IMR-90 (cell line): ENCODE measurements at regions not wholly inside any gene's neighbourhood (a gene's known extent, or its start where the extent isn't known, plus 50 kb on each side); places are given as distances from the start of the nearest gene placed in this dataset.

Experiments
- ATAC-seq: fragments of 200-7000 bp; cut with Tn5 transposase; 2 replicates; pipeline ENCODE4 v1.9.1; 2020; ENCODE audit warnings: low read depth, mild to moderate bottlenecking, moderate library complexity
- BruUV-seq: library from RNA; stranded (reverse); fragments of 400-500 nt; replicated peaks from 2 replicates; lab custom pipeline; 2021; lab: Mats Ljungman, UMichigan
- CTCF ChIA-PET: fragments of 300-600 bp; formaldehyde crosslinking; extraction: SDS; loops from one replicate; lab custom pipeline; 2021; ENCODE audit warnings: antibody characterized with exemption; lab: Yijun Ruan, JAX
- POLR2A ChIA-PET: fragments of 300-600 bp; sonication (Branson Sonifier 250); formaldehyde crosslinking; loops from one replicate; lab custom pipeline; 2022; ENCODE audit warnings: antibody characterized with exemption; ENCODE audit not compliant: unreplicated experiment; lab: Charles Lee
- DNase-seq: peaks from one replicate; pipeline ENCODE4 v3.0.0; 2013
- H2AFZ ChIP-seq: replicated peaks from 2 replicates; pipeline ENCODE3; 2013; ENCODE audit warnings: low read length, mild to moderate bottlenecking; ENCODE audit not compliant: poor library complexity
- H2AK5ac ChIP-seq: 2 replicates; pipeline ENCODE4 v1.6.1; 2013; ENCODE audit warnings: low read depth, low read length, inconsistent platforms
- H2AK9ac ChIP-seq: replicated peaks from 2 replicates; pipeline ENCODE3; 2013; ENCODE audit warnings: mild to moderate bottlenecking, low read depth, low read length, moderate library complexity; ENCODE audit not compliant: poor library complexity
- H2BK120ac ChIP-seq: 2 replicates; pipeline ENCODE4 v1.6.1; 2013; ENCODE audit warnings: low read depth, low read length, inconsistent platforms
- H2BK15ac ChIP-seq: 3 replicates; pipeline ENCODE4 v1.6.1; 2013; ENCODE audit warnings: low read depth, low read length, inconsistent platforms
- H2BK20ac ChIP-seq: 2 replicates; pipeline ENCODE4 v1.6.1; 2013; ENCODE audit warnings: low read depth, mild to moderate bottlenecking, inconsistent platforms, low read length, moderate library complexity
- H2BK5ac ChIP-seq: 2 replicates; pipeline ENCODE4 v1.6.1; 2013; ENCODE audit warnings: mild to moderate bottlenecking, low read depth, low read length, inconsistent platforms; ENCODE audit not compliant: poor library complexity, severe bottlenecking
- H3K14ac ChIP-seq: replicated peaks from 2 replicates; pipeline ENCODE4 v1.6.1; 2013; ENCODE audit warnings: low read depth, low read length, inconsistent platforms
- H3K18ac ChIP-seq: 2 replicates; pipeline ENCODE4 v1.6.1; 2013; ENCODE audit warnings: low read depth, low read length, control low read depth
- H3K23ac ChIP-seq: 2 replicates; pipeline ENCODE4 v1.6.1; 2013; ENCODE audit warnings: low read depth, low read length, inconsistent platforms
- H3K27ac ChIP-seq: 2 replicates; pipeline ENCODE4 v1.5.1; 2013; ENCODE audit warnings: mild to moderate bottlenecking, control low read depth, low read length; ENCODE audit not compliant: insufficient read depth
- H3K27me3 ChIP-seq: 2 replicates; pipeline ENCODE4 v1.6.1; 2013; ENCODE audit warnings: low read length; ENCODE audit not compliant: control insufficient read depth, insufficient read depth
- H3K36me3 ChIP-seq: 2 replicates; pipeline ENCODE4 v1.6.1; 2013; ENCODE audit warnings: low read length, mixed read lengths; ENCODE audit not compliant: control insufficient read depth, insufficient read depth
- H3K4ac ChIP-seq: 2 replicates; pipeline ENCODE4 v1.6.1; 2013; ENCODE audit warnings: low read depth, low read length, inconsistent platforms
- H3K4me1 ChIP-seq: 2 replicates; pipeline ENCODE4 v1.6.1; 2013; ENCODE audit warnings: low read length, mixed read lengths; ENCODE audit not compliant: control insufficient read depth, insufficient read depth
- H3K4me2 ChIP-seq: 2 replicates; pipeline ENCODE4 v1.6.1; 2013; ENCODE audit warnings: low read depth, mild to moderate bottlenecking, control low read depth, low read length, moderate library complexity
- H3K4me3 ChIP-seq: 2 replicates; pipeline ENCODE4 v1.5.1; 2013; ENCODE audit warnings: low read depth, mild to moderate bottlenecking, control low read depth, low read length, moderate library complexity; ENCODE audit not compliant: insufficient read depth
- H3K56ac ChIP-seq: 2 replicates; pipeline ENCODE4 v1.6.1; 2013; ENCODE audit warnings: low read length, inconsistent platforms; ENCODE audit not compliant: insufficient read depth; ENCODE audit errors: extremely low read depth
- H3K79me1 ChIP-seq, 2 experiments: 2 replicates each; pipeline ENCODE4 v1.6.1; 2013; ENCODE audit warnings: low read length in 2 of 2, inconsistent platforms in 1 of 2, low read depth in 1 of 2
- H3K9ac ChIP-seq: 2 replicates; pipeline ENCODE4 v1.6.1; 2013; ENCODE audit warnings: low read depth, low read length, control low read depth
- H3K9me1 ChIP-seq: 2 replicates; pipeline ENCODE4 v1.6.1; 2013; ENCODE audit warnings: low read length, inconsistent platforms; ENCODE audit not compliant: insufficient read depth
- H3K9me3 ChIP-seq: 2 replicates; pipeline ENCODE4 v1.6.1; 2013; ENCODE audit warnings: low read length; ENCODE audit not compliant: control insufficient read depth, insufficient read depth
- H4K20me1 ChIP-seq: 2 replicates; pipeline ENCODE4 v1.6.1; 2013; ENCODE audit warnings: low read length, inconsistent platforms; ENCODE audit not compliant: insufficient read depth
- H4K5ac ChIP-seq: 2 replicates; pipeline ENCODE4 v1.6.1; 2013; ENCODE audit warnings: mild to moderate bottlenecking, low read depth, low read length, control low read depth
- H4K8ac ChIP-seq, 2 experiments: 2 replicates each; pipeline ENCODE4 v1.6.1; 2013; ENCODE audit warnings: low read depth in 2 of 2, low read length in 2 of 2, control low read depth in 1 of 2, inconsistent platforms in 1 of 2
- H4K91ac ChIP-seq: 2 replicates; pipeline ENCODE4 v1.6.1; 2013; ENCODE audit warnings: low read depth, low read length, inconsistent platforms; ENCODE audit not compliant: insufficient read depth
- BHLHE40 ChIP-seq: fragments of 150-350 bp; IDR thresholded peaks from 2 replicates; pipeline ENCODE4 v1.6.1; 2016; ENCODE audit warnings: mild to moderate bottlenecking, low read depth, low read length
- CEBPB ChIP-seq: IDR thresholded peaks from 2 replicates; pipeline ENCODE4 v1.6.1; 2012; ENCODE audit warnings: low read depth, low read length, improper control_type of control experiment
- CHD1 ChIP-seq: IDR thresholded peaks from 2 replicates; pipeline ENCODE4 v1.6.1; 2012; ENCODE audit warnings: low read depth, low read length, improper control_type of control experiment
- CTCF ChIP-seq: conservative IDR thresholded peaks from 2 replicates; pipeline ENCODE4 v1.5.1; 2012; ENCODE audit warnings: mild to moderate bottlenecking, low read depth, low read length, improper control_type of control experiment
- ELK1 ChIP-seq: fragments of 150-350 bp; IDR thresholded peaks from 2 replicates; pipeline ENCODE4 v1.6.1; 2016; ENCODE audit warnings: low read depth, mild to moderate bottlenecking, low read length, moderate library complexity, borderline replicate concordance
- FOS ChIP-seq: fragments of 150-350 bp; IDR thresholded peaks from 2 replicates; pipeline ENCODE4 v1.6.1; 2016; ENCODE audit warnings: low read depth, low read length
- MAFK ChIP-seq: IDR thresholded peaks from 2 replicates; pipeline ENCODE4 v1.6.1; 2012; ENCODE audit warnings: low read depth, low read length, improper control_type of control experiment
- MAZ ChIP-seq: IDR thresholded peaks from 2 replicates; pipeline ENCODE4 v1.6.1; 2012; ENCODE audit warnings: low read depth, mild to moderate bottlenecking, low read length, improper control_type of control experiment, moderate library complexity, borderline replicate concordance
- MXI1 ChIP-seq: IDR thresholded peaks from 2 replicates; pipeline ENCODE4 v1.6.1; 2012; ENCODE audit warnings: low read depth, mild to moderate bottlenecking, low read length, moderate library complexity, borderline replicate concordance
- NFE2L2 ChIP-seq: fragments of 150-350 bp; IDR thresholded peaks from 2 replicates; pipeline ENCODE4 v1.6.1; 2016; ENCODE audit warnings: low read depth, mild to moderate bottlenecking, low read length
- POLR2A ChIP-seq: IDR thresholded peaks from 2 replicates; pipeline ENCODE4 v1.6.1; 2012; ENCODE audit warnings: mild to moderate bottlenecking, low read depth, low read length
- RAD21 ChIP-seq: IDR thresholded peaks from 2 replicates; pipeline ENCODE4 v1.6.1; 2012; ENCODE audit warnings: low read length, improper control_type of control experiment
- RCOR1 ChIP-seq: IDR thresholded peaks from 2 replicates; pipeline ENCODE4 v1.6.1; 2012; ENCODE audit warnings: mild to moderate bottlenecking, low read length, improper control_type of control experiment; ENCODE audit not compliant: insufficient replicate concordance
- RFX5 ChIP-seq: IDR thresholded peaks from 2 replicates; pipeline ENCODE4 v1.8.0; 2012; ENCODE audit warnings: low read depth, mild to moderate bottlenecking, low read length, moderate library complexity
- SMC3 ChIP-seq: fragments of 150-350 bp; IDR thresholded peaks from 2 replicates; pipeline ENCODE4 v1.6.1; 2016; ENCODE audit warnings: low read depth, mild to moderate bottlenecking, antibody characterized with exemption, low read length, moderate library complexity
- USF2 ChIP-seq: fragments of 150-350 bp; IDR thresholded peaks from 2 replicates; pipeline ENCODE4 v1.6.1; 2017; ENCODE audit warnings: mild to moderate bottlenecking, antibody characterized with exemption, low read length, low read depth
- WGBS, 2 experiments: methylation state at CpG; one replicate each; pipeline versions ENCODE4 v1.1.5 to v1.1.7; 2013; ENCODE audit warnings: missing lambda C conversion rate in 2 of 2; ENCODE audit not compliant: insufficient read length in 1 of 2; ENCODE audit errors: extremely low coverage in 2 of 2; 5-methylcytosine and 5-hydroxymethylcytosine counted together
- dilution Hi-C: fragments of 300-500 bp; cut with HindIII; formaldehyde crosslinking; loops from one replicate; pipeline ENCODE4 v1.14.3; 2018; ENCODE audit warnings: low sequenced_read_pairs; ENCODE audit not compliant: unreplicated experiment
- in situ Hi-C: fragments of 300-500 bp; cut with MboI; formaldehyde crosslinking; loops from 3 replicates; pipeline ENCODE4 v1.14.3; 2019; ENCODE audit warnings: low sequenced_read_pairs, inconsistent platforms, mixed read lengths
- intact Hi-C: fragments of 100-400 bp; cut with micrococcal nuclease; formaldehyde crosslinking; loops from 2 replicates; pipeline ENCODE4 v1.10.0; 2022

- Histone ChIP-seq H3K56ac (no peak overlapping the region), H3K23ac (no peak overlapping the region), H2BK5ac (no peak overlapping the region), H2AK9ac (no peak overlapping the region), H4K5ac (no peak overlapping the region), H2BK120ac (no peak overlapping the region), H3K36me3 (no peaks in the 10 kb centered on the region), H3K4ac (no peak overlapping the region), H3K4me3 (no peak overlapping the region), H3K27ac (no peak overlapping the region), H3K18ac (no peak overlapping the region), H4K91ac (no peak overlapping the region), H3K9me1 (no peaks in the 10 kb centered on the region), H3K9me3 (peaks cover 11% of the 10 kb centered on the region), H4K20me1 (no peaks in the 10 kb centered on the region), H3K4me1 (no peaks in the 10 kb centered on the region), H2BK20ac (no peak overlapping the region), H3K4me2 (no peak overlapping the region), H3K27me3 (no peaks in the 10 kb centered on the region), H2AK5ac (no peak overlapping the region), H4K8ac (no peak overlapping the region), H3K14ac (no peak overlapping the region), H3K79me1 (no peaks in the 10 kb centered on the region), H2AFZ (no peak overlapping the region), H2BK15ac (no peak overlapping the region), H3K9ac (no peak overlapping the region)
- TF ChIP-seq POLR2A (no peak), NFE2L2 (no peak), USF2 (no peak), MAZ (no peak), RCOR1 (no peak), CEBPB (no peak), ELK1 (no peak), BHLHE40 (no peak), CTCF (no peak), CHD1 (no peak), RAD21 (no peak), MAFK (no peak), MXI1 (no peak), FOS (no peak), RFX5 (no peak), SMC3 (no peak)
- CTCF ChIA-PET = no interaction called here
- in situ Hi-C loops (no loop called here), intact Hi-C loops (no loop called here), dilution Hi-C loops (no loop called here)
- WGBS, 2 experiments = no CpG with 5 or more reads among the region's 2 CpGs
- ATAC-seq = no peak
- POLR2A ChIA-PET = no interaction called here
- DNase-seq = no peak
- no TSS peak for BruUV-seq
Measured at GRCh38 chr20:55777641-55778040, 227.7 kb downstream of the CBLN4 start.
